ENCODE measurements at regions not wholly inside any gene's neighbourhood (a gene's known extent, or its start where the extent isn't known, plus 50 kb on each side); places are given as distances from the start of the nearest gene placed in this dataset.

DNA sequence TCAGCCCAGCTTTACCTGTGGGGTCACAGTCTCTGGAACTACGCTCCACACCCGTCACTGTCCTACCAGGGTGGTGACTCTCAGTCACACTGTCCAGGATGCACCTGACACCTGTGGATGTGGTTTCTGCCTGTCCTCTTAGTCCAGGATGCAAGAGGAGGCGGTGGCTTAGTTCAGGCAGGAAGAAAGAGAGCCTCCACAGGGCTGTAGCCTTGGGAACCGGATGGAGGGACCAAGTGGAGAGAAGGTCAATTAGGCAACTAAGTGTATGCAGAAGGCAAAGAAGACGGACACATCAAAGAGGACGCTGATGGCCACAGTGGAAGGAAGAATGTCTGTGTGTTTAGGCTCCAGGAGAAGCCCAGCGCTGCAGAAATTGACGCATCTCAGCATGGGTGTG is 153.9 kb upstream of the IRF2BP2 start:
- TF ChIP-seq, protein P1, sequence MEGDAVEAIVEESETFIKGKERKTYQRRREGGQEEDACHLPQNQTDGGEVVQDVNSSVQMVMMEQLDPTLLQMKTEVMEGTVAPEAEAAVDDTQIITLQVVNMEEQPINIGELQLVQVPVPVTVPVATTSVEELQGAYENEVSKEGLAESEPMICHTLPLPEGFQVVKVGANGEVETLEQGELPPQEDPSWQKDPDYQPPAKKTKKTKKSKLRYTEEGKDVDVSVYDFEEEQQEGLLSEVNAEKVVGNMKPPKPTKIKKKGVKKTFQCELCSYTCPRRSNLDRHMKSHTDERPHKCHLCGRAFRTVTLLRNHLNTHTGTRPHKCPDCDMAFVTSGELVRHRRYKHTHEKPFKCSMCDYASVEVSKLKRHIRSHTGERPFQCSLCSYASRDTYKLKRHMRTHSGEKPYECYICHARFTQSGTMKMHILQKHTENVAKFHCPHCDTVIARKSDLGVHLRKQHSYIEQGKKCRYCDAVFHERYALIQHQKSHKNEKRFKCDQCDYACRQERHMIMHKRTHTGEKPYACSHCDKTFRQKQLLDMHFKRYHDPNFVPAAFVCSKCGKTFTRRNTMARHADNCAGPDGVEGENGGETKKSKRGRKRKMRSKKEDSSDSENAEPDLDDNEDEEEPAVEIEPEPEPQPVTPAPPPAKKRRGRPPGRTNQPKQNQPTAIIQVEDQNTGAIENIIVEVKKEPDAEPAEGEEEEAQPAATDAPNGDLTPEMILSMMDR (IDR thresholded peaks at IDR 0.05), result no peak
- TF ChIP-seq EZH2 (IDR thresholded peaks at IDR 0.05) (no peak), EZH2phosphoT487 (IDR thresholded peaks at IDR 0.05) (no peak)

All from neural progenitor cell (in vitro differentiated cells).